ENCODE measurements at regions not wholly inside any gene's neighbourhood (a gene's known extent, or its start where the extent isn't known, plus 50 kb on each side); places are given as distances from the start of the nearest gene placed in this dataset.

DNA sequence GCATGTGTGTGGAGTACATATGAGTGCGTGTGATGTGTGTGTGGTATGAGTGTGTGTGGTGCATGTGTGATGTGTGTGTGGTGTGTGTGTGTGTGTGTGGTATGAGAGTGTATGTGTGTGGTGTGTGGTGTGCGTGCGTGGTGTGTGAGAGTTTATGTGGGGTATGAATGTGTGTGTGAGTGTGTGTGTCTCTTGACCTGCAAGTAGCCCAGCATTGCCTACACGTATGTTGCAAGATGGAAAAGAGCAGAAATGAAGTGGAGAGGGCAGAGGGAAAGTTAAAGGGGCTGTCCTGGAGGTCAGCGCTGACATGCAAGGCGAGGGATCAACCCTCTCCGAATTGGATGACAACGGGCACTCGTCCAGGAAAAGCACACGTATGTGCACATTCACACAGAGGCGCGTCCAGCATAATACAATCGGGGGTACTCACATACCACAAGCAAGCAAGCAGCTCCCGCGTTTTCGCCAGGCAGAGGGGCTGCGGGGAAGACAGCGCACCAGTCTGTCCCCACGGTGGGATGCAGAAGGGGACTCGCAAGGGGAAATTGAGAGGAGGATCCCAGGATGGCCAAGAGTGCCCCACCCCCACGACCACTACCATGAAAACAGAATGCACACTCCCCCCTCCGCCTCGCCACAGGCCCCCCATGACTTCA is 174.5 kb upstream of the AFDN start:
- H3K36me3 ChIP-seq (ENCODE audit: control insufficient read depth in 1 of 2, insufficient read depth in 2 of 2, low read length in 2 of 2), result no peaks in the 10 kb centered on the region
- no peaks in the 10 kb centered on the region for H3K9me3 ChIP-seq (ENCODE audit: control insufficient read depth in 1 of 2, low read length in 2 of 2)
- no peaks in the 10 kb centered on the region for H3K4me1 ChIP-seq (ENCODE audit: control insufficient read depth in 1 of 2, insufficient read depth in 2 of 2, low read length in 2 of 2)
- no peaks in the 10 kb centered on the region for H3K27me3 ChIP-seq (ENCODE audit: low read depth, low read length)
- H3K27ac ChIP-seq (ENCODE audit: low read length), result no peak overlapping the region
- H3K4me3 ChIP-seq (ENCODE audit: low read depth in 1 of 2, low read length in 2 of 2), result no peak overlapping the region

DNA sequence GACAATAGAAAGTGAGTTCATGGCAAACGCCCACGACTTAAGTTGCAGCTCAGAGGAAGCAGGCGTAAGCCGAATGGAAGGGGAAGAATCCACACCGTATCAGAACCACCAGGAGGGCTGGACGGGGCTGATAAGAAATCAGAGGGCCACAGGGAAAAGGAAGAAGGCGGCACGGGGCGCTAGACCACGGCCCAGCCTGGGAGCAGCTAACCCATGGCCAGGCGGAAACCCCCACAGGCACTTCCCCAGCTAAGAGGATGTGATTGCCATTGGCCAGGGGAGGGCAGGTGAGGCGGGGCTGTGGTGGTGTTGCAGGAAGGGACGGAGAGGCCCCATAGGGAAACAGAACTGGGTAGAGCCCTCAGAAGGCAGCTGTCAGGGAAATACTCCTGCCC is 174.0 kb upstream of the AFDN start:
- Histone ChIP-seq H3K4me3 (ENCODE audit: low read depth in 1 of 2, low read length in 2 of 2) (no peak overlapping the region), H3K27me3 (ENCODE audit: low read depth, low read length) (no peaks in the 10 kb centered on the region), H3K36me3 (ENCODE audit: control insufficient read depth in 1 of 2, insufficient read depth in 2 of 2, low read length in 2 of 2) (no peaks in the 10 kb centered on the region), H3K9me3 (ENCODE audit: control insufficient read depth in 1 of 2, low read length in 2 of 2) (no peaks in the 10 kb centered on the region), H3K4me1 (ENCODE audit: control insufficient read depth in 1 of 2, insufficient read depth in 2 of 2, low read length in 2 of 2) (no peaks in the 10 kb centered on the region), H3K27ac (ENCODE audit: low read length) (no peak overlapping the region)

DNA sequence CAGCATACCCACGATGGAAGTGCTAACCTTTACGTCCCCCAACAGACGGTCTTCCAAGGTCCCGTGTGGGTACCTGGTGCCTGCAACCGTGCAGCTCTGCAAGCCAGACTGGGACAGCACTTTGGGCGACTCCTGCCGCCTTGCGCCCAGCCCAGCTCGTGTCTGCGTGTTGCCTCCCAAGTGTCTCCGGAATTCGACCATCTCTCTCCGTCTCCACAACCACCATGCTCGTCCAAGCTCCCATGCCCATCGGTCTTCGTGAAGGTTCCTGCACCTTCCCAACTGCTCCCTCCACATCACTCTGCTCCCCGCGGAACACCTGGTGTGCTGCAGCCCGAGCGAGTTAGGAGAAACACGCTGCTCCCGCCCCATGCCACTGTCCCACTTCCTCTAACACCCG is 173.2 kb upstream of the AFDN start:
- Histone ChIP-seq H3K9me3 (ENCODE audit: control insufficient read depth in 1 of 2, low read length in 2 of 2) (no peaks in the 10 kb centered on the region), H3K4me3 (ENCODE audit: low read depth in 1 of 2, low read length in 2 of 2) (no peak overlapping the region), H3K36me3 (ENCODE audit: control insufficient read depth in 1 of 2, insufficient read depth in 2 of 2, low read length in 2 of 2) (no peaks in the 10 kb centered on the region), H3K4me1 (ENCODE audit: control insufficient read depth in 1 of 2, insufficient read depth in 2 of 2, low read length in 2 of 2) (no peaks in the 10 kb centered on the region), H3K27ac (ENCODE audit: low read length) (no peak overlapping the region), H3K27me3 (ENCODE audit: low read depth, low read length) (no peaks in the 10 kb centered on the region)

DNA sequence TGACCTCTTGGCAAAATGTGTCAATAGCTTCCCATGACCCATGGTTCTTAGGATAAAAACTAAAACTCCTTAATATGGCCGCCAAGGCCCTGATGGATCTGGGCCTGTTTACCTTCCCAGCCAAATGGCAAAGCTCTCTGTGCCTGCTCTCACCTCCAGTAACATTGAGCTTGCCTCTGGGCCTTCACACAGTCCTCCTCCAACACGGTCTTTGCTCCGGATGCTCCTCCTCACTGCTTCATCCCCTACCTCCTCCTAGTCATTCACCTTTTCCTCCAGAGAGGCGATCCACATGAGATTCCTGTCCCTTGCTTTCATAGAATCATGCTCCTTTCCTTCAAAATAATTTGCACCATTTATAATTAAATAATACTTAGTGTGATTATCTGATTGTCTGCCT is 172.3 kb upstream of the AFDN start:
- no peaks in the 10 kb centered on the region for H3K27me3 ChIP-seq (ENCODE audit: low read depth, low read length)
- no peaks in the 10 kb centered on the region for H3K4me1 ChIP-seq (ENCODE audit: control insufficient read depth in 1 of 2, insufficient read depth in 2 of 2, low read length in 2 of 2)
- no peak overlapping the region for H3K27ac ChIP-seq (ENCODE audit: low read length)
- H3K36me3 ChIP-seq (ENCODE audit: control insufficient read depth in 1 of 2, insufficient read depth in 2 of 2, low read length in 2 of 2), result no peaks in the 10 kb centered on the region
- H3K4me3 ChIP-seq (ENCODE audit: low read depth in 1 of 2, low read length in 2 of 2), result no peak overlapping the region
- H3K9me3 ChIP-seq (ENCODE audit: control insufficient read depth in 1 of 2, low read length in 2 of 2), result no peaks in the 10 kb centered on the region

DNA sequence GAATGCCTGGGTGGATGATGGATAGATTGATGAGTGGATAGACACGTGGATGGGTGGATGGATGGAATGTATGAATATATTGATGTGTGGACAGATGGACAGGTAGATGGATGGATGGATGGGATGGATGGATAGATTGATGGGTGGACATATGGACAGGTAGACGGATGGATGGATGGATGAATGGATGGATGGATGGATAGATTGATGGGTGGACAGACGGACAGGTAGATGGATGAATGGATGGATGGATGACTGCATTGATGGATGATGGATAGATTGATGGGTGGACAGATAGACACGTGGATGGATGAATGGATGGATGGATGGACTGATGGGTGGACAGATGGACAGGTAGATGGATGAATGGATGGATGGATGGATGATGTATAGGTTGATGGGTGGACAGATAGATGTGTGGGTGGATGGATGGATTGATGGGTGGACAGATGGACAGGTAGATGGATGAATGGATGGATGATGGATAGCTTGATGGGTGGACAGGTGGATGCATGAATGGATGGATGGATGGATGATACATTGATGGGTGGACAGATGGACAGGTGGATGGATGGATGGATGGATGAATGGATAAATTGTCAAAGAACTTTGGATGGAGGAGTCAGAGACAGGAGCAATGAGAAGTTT is 171.4 kb upstream of the AFDN start:
- no peaks in the 10 kb centered on the region for H3K36me3 ChIP-seq (ENCODE audit: control insufficient read depth in 1 of 2, insufficient read depth in 2 of 2, low read length in 2 of 2)
- peaks cover 0 to 1% of the 10 kb centered on the region in 2 donors for H3K4me1 ChIP-seq (ENCODE audit: control insufficient read depth in 1 of 2, insufficient read depth in 2 of 2, low read length in 2 of 2)
- no peak overlapping the region for H3K4me3 ChIP-seq (ENCODE audit: low read depth in 1 of 2, low read length in 2 of 2)
- no peaks in the 10 kb centered on the region for H3K27me3 ChIP-seq (ENCODE audit: low read depth, low read length)
- no peaks in the 10 kb centered on the region for H3K9me3 ChIP-seq (ENCODE audit: control insufficient read depth in 1 of 2, low read length in 2 of 2)
- H3K27ac ChIP-seq (ENCODE audit: low read length), result no peak overlapping the region

DNA sequence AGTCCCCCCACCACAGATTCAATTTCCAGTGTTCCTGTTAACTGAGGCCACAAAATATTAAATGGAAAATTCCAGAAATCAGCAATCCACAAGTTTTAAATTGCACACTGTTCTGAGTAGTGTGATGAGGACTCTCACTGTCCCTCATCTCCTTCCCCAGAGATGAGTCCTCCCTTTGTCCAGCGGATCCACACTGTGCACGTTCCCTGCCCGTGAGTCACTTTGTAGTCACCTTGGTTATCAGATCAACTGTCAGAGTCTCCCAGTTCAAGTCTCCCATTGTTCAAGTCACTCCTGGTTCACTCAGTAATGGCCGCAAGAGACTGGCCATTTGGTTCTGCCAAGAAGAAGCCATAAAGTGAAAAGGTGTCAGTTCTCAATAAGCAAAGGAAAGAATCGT is 168.6 kb upstream of the AFDN start:
- Histone ChIP-seq H3K36me3 (ENCODE audit: control insufficient read depth in 1 of 2, insufficient read depth in 2 of 2, low read length in 2 of 2) (no peaks in the 10 kb centered on the region), H3K27me3 (ENCODE audit: low read depth, low read length) (no peaks in the 10 kb centered on the region), H3K9me3 (ENCODE audit: control insufficient read depth in 1 of 2, low read length in 2 of 2) (no peaks in the 10 kb centered on the region), H3K27ac (ENCODE audit: low read length) (no peak overlapping the region), H3K4me3 (ENCODE audit: low read depth in 1 of 2, low read length in 2 of 2) (no peak overlapping the region), H3K4me1 (ENCODE audit: control insufficient read depth in 1 of 2, insufficient read depth in 2 of 2, low read length in 2 of 2) (peaks cover 0 to 14% of the 10 kb centered on the region in 2 donors)

DNA sequence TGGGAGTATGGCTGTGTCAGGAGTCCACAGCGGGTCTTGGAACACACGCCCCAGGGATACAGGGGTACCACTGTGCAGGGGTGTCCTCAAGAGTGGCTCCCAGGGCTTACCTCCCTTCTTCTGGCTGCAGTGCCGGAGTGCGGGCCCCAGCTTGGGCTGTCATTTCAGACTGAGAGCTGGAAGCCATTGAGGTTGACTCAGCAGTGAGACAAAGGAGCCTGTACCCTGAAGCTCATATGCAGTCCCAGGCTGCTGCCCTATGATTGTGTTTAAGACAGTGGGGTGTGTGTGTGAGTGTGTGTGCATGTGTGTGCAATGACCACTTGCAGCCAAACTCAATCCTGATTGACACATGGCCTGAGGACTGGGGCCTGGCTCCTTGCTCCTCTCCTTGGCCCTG is 167.7 kb upstream of the AFDN start:
- H3K36me3 ChIP-seq (ENCODE audit: control insufficient read depth in 1 of 2, insufficient read depth in 2 of 2, low read length in 2 of 2), result no peaks in the 10 kb centered on the region
- H3K27me3 ChIP-seq (ENCODE audit: low read depth, low read length), result no peaks in the 10 kb centered on the region
- no peak overlapping the region for H3K27ac ChIP-seq (ENCODE audit: low read length)
- H3K4me3 ChIP-seq (ENCODE audit: low read depth in 1 of 2, low read length in 2 of 2), result no peak overlapping the region
- no peaks in the 10 kb centered on the region for H3K9me3 ChIP-seq (ENCODE audit: control insufficient read depth in 1 of 2, low read length in 2 of 2)
- H3K4me1 ChIP-seq (ENCODE audit: control insufficient read depth in 1 of 2, insufficient read depth in 2 of 2, low read length in 2 of 2), result peaks cover 0 to 14% of the 10 kb centered on the region in 2 donors

DNA sequence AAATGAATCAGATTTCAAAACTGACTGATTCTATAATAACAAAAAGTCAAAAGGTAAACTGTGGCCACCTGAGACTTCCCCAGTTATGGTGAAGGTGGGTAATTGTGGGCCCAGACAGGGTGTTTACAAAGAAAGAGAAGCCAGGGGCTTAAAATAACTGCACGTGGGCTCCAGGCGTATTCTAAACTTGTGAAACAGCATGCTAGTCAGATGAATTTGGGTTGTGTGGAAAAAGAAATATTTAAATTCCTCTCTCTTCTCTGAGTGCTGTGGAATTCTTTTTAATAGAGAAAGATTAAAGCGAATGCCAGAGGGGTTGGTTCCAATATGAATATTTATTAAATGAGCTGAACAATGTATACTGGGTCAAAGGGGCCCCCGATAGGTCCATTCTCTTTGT is 166.3 kb upstream of the AFDN start:
- Histone ChIP-seq H3K27me3 (ENCODE audit: low read depth, low read length) (no peaks in the 10 kb centered on the region), H3K36me3 (ENCODE audit: control insufficient read depth in 1 of 2, insufficient read depth in 2 of 2, low read length in 2 of 2) (no peaks in the 10 kb centered on the region), H3K27ac (ENCODE audit: low read length) (no peak overlapping the region), H3K4me3 (ENCODE audit: low read depth in 1 of 2, low read length in 2 of 2) (no peak overlapping the region), H3K4me1 (ENCODE audit: control insufficient read depth in 1 of 2, insufficient read depth in 2 of 2, low read length in 2 of 2) (peaks cover 0 to 14% of the 10 kb centered on the region in 2 donors), H3K9me3 (ENCODE audit: control insufficient read depth in 1 of 2, low read length in 2 of 2) (no peaks in the 10 kb centered on the region)

DNA sequence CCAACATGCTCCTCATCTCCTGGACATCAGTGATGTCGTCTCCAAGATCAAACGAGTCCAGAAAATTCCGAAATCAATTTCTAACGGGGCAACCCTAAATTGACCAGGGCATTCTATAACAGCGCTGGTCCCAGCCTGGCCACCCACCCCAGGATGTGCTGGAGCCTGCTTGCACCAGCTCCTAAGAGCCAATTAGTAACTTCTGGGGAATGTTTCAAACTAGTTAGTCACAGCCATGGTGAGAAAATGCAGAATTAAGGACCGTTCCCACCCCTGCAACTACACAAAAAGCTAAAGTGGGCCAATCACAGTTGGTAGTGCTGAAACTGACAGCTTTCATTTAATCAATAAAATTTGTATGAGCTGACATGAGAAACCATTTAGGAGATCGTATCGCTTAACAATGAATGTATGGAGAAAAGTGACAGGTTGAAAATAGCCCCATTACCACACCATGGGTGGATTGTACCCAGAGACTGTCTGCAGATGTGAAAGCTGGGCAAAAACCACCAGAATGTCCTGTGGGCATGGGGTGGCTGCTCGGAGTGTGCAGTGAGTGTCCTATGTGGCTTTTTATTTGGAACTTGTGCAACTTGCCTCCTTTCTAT is 165.7 kb upstream of the AFDN start:
- no peak overlapping the region for H3K4me3 ChIP-seq (ENCODE audit: low read depth in 1 of 2, low read length in 2 of 2)
- no peaks in the 10 kb centered on the region for H3K9me3 ChIP-seq (ENCODE audit: control insufficient read depth in 1 of 2, low read length in 2 of 2)
- H3K27ac ChIP-seq (ENCODE audit: low read length), result no peak overlapping the region
- no peaks in the 10 kb centered on the region for H3K36me3 ChIP-seq (ENCODE audit: control insufficient read depth in 1 of 2, insufficient read depth in 2 of 2, low read length in 2 of 2)
- no peaks in the 10 kb centered on the region for H3K27me3 ChIP-seq (ENCODE audit: low read depth, low read length)
- H3K4me1 ChIP-seq (ENCODE audit: control insufficient read depth in 1 of 2, insufficient read depth in 2 of 2, low read length in 2 of 2), result peaks cover 0 to 14% of the 10 kb centered on the region in 2 donors

DNA sequence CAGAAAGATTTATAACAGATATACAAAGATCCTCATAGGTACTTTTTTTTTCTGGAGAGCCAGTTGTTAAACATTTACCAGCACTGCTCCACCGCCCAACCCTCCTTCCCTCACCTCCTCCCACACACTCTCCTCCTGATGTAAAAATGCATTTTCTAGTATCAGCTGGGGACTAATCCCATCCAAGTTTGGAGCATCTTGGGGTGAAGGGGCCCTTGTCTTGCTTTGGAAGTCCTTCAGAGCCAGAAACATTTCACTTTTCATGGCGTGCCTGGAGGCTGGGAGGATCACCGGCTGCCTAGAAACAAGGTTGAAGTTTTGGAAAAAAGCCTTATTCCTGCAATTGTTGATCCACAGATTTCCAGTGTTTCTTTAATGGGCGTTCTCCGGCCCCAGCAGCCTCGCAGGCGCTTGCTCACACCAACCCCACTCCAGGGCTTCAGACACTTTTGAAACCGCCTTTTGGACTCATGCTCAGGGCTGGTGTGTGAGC is 165.1 kb upstream of the AFDN start:
- H3K4me3 ChIP-seq (ENCODE audit: low read depth in 1 of 2, low read length in 2 of 2), result no peak overlapping the region
- H3K27me3 ChIP-seq (ENCODE audit: low read depth, low read length), result no peaks in the 10 kb centered on the region
- no peaks in the 10 kb centered on the region for H3K9me3 ChIP-seq (ENCODE audit: control insufficient read depth in 1 of 2, low read length in 2 of 2)
- H3K4me1 ChIP-seq (ENCODE audit: control insufficient read depth in 1 of 2, insufficient read depth in 2 of 2, low read length in 2 of 2), result peaks cover 0 to 14% of the 10 kb centered on the region in 2 donors
- H3K27ac ChIP-seq (ENCODE audit: low read length), result no peak overlapping the region
- no peaks in the 10 kb centered on the region for H3K36me3 ChIP-seq (ENCODE audit: control insufficient read depth in 1 of 2, insufficient read depth in 2 of 2, low read length in 2 of 2)

DNA sequence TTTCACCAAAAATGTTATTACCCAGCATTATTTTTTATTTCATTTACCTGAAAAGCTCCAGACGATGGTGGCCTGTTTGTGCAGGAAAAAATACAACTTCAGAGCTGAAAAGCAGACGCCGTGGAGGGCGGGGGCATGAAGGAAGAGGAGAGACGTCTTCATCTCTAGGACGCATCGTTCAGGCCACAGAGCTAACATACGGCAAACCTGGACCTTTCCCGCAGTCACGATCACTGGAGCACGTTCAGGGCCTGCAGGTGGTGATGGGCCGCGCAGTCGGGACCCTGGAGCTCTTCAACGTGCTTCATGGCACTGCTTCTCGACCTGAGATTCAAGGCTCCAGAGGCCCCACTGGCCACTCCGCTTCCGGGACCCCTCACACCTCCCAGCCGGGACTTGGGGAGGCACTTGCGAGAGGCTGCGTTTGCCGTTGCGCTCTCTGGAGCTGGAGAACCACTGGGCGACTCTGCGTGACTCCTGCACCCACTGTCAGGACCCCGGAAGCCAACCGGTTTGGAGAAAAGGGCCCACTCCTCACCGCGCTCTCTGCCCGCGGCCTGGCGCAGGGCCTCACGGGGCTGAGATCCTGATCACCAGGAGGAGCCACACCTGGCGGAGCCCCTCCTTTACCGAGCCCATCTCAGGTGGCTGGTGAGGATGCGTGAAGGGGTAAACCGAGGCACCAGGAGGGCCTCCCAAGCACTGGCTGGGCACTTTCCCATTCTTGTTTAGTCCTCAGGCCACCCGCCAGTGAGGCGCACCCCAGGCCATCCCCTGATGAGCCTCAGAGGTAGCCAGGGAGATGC is 164.4 kb upstream of the AFDN start:
- Histone ChIP-seq H3K4me1 (ENCODE audit: control insufficient read depth in 1 of 2, insufficient read depth in 2 of 2, low read length in 2 of 2) (peaks cover 0 to 14% of the 10 kb centered on the region in 2 donors), H3K27ac (ENCODE audit: low read length) (no peak overlapping the region), H3K36me3 (ENCODE audit: control insufficient read depth in 1 of 2, insufficient read depth in 2 of 2, low read length in 2 of 2) (no peaks in the 10 kb centered on the region), H3K27me3 (ENCODE audit: low read depth, low read length) (no peaks in the 10 kb centered on the region), H3K9me3 (ENCODE audit: control insufficient read depth in 1 of 2, low read length in 2 of 2) (no peaks in the 10 kb centered on the region), H3K4me3 (ENCODE audit: low read depth in 1 of 2, low read length in 2 of 2) (no peak overlapping the region)
